Prostate gland (tissue), 2 donors: ENCODE measurements at regions not wholly inside any gene's neighbourhood (a gene's known extent, or its start where the extent isn't known, plus 50 kb on each side); places are given as distances from the start of the nearest gene placed in this dataset.

Experiments
- DNase-seq: peaks from one replicate; pipeline ENCODE4 v3.0.0-alpha.2; 2019; ENCODE audit warnings: low spot score
- H3K27ac ChIP-seq, 2 donors: fragments of 200-600 bp; sonication (generic); 2 replicates each; pipeline ENCODE4 v1.5.1; 2017 to 2019
- H3K27me3 ChIP-seq: fragments of 200-600 bp; sonication (generic); replicated peaks from 2 replicates; pipeline ENCODE4 v1.5.1; 2019; ENCODE audit not compliant: insufficient read depth
- H3K36me3 ChIP-seq, 2 donors: fragments of 200-600 bp; sonication (generic); 1 replicate in 1 of 2; 2 replicates in 1 of 2; pipeline versions ENCODE4 v1.5.1 to v1.8.1; 2017 to 2019
- H3K4me1 ChIP-seq: fragments of 200-600 bp; sonication (generic); replicated peaks from 2 replicates; pipeline ENCODE4 v1.5.1; 2019
- H3K4me3 ChIP-seq, 2 donors: fragments of 200-600 bp; sonication (generic); 2 replicates each; pipeline ENCODE4 v1.5.1; 2017 to 2019
- H3K9me3 ChIP-seq: fragments of 200-600 bp; sonication (generic); 2 replicates; pipeline ENCODE4 v1.5.1; 2017
- CTCF ChIP-seq, 4 experiments: fragments of 200-600 bp in 2 of 4; fragments of 450-650 bp in 2 of 4; sonication (generic) in 2 of 4; IDR thresholded peaks; 1 replicate in 3 of 4; 2 replicates in 1 of 4; pipeline ENCODE4 v1.5.1; 2016 to 2019; ENCODE audit warnings: antibody characterized with exemption in 4 of 4, mild to moderate bottlenecking in 2 of 4, moderate library complexity in 2 of 4
- POLR2A ChIP-seq: fragments of 450-650 bp; IDR thresholded peaks from one replicate; pipeline ENCODE4 v1.6.1; 2016; ENCODE audit warnings: antibody characterized with exemption, mild to moderate bottlenecking
- POLR2AphosphoS5 ChIP-seq: sonication (generic); formaldehyde crosslinking; IDR thresholded peaks from one replicate; pipeline ENCODE4 v1.6.1; 2017; ENCODE audit warnings: antibody characterized with exemption
- WGBS: methylation state at CpG from one replicate; pipeline ENCODE4 v1.1.5; 2018; 5-methylcytosine and 5-hydroxymethylcytosine counted together
- intact Hi-C: fragments of 100-400 bp; cut with DNase I; formaldehyde crosslinking; loops from one replicate; pipeline ENCODE4 v1.14.2; 2022

- TF ChIP-seq POLR2AphosphoS5 = no peak
- TF ChIP-seq POLR2A = no peak
- TF ChIP-seq CTCF (IDR thresholded peaks at IDR 0.05) = no peak
- H3K4me3 ChIP-seq = no peak overlapping the region
- no peak for DNase-seq
- WGBS = 96% methylated on average over 2 of the region's 2 CpGs
- intact Hi-C loops = no loop called here
- no peaks in the 10 kb centered on the region for H3K36me3 ChIP-seq
- no peak overlapping the region for H3K27ac ChIP-seq
- no peaks in the 10 kb centered on the region for H3K9me3 ChIP-seq
- H3K4me1 ChIP-seq = no peaks in the 10 kb centered on the region
- no peaks in the 10 kb centered on the region for H3K27me3 ChIP-seq
These were observed 162.6 kb downstream of the TM9SF2 start for GRCh38 chr13:99663908-99664307.

GRCh38 chr13:99663185-99663825, 162.0 kb downstream of the TM9SF2 start:
- intact Hi-C loops = no loop called here
- no peak for TF ChIP-seq CTCF (IDR thresholded peaks at IDR 0.05)
- no peak for TF ChIP-seq POLR2AphosphoS5
- no peak for TF ChIP-seq POLR2A
- Histone ChIP-seq H3K27me3 (no peaks in the 10 kb centered on the region), H3K4me1 (no peaks in the 10 kb centered on the region), H3K9me3 (no peaks in the 10 kb centered on the region), H3K4me3 (no peak overlapping the region), H3K27ac (no peak overlapping the region), H3K36me3 (no peaks in the 10 kb centered on the region)
- 91% methylated on average over 10 of the region's 10 CpGs for WGBS
- DNase-seq = no peak

- intact Hi-C loops = no loop called here
- no peak for DNase-seq
- TF ChIP-seq POLR2A (no peak), CTCF (IDR thresholded peaks at IDR 0.05) (no peak), POLR2AphosphoS5 (no peak)
- Histone ChIP-seq H3K27me3 (no peaks in the 10 kb centered on the region), H3K4me3 (no peak overlapping the region), H3K36me3 (no peaks in the 10 kb centered on the region), H3K4me1 (no peaks in the 10 kb centered on the region), H3K27ac (no peak overlapping the region), H3K9me3 (no peaks in the 10 kb centered on the region)
- 73% methylated on average over 3 of the region's 3 CpGs for WGBS
These were observed 161.4 kb downstream of the TM9SF2 start for GRCh38 chr13:99662678-99663077.

- Histone ChIP-seq H3K36me3 (no peaks in the 10 kb centered on the region), H3K4me3 (no peak overlapping the region), H3K27me3 (no peaks in the 10 kb centered on the region), H3K4me1 (no peaks in the 10 kb centered on the region), H3K9me3 (no peaks in the 10 kb centered on the region), H3K27ac (no peak overlapping the region)
- TF ChIP-seq POLR2AphosphoS5 (no peak), CTCF (IDR thresholded peaks at IDR 0.05) (no peak), POLR2A (no peak)
- DNase-seq = no peak
- intact Hi-C loops = no loop called here
- WGBS = 91% methylated on average over 3 of the region's 3 CpGs
These were observed 160.5 kb downstream of the TM9SF2 start for GRCh38 chr13:99661791-99662190.

GRCh38 chr13:99659866-99660554, 158.7 kb downstream of the TM9SF2 start:
- no peaks in the 10 kb centered on the region for H3K27me3 ChIP-seq
- no peaks in the 10 kb centered on the region for H3K9me3 ChIP-seq
- no peak overlapping the region for H3K27ac ChIP-seq
- intact Hi-C loops = loop anchor here (2.0 to 5.0 kb wide), 2 partner anchors 257 to 577 kb away; no protein-coding TSS in a partner anchor
- H3K4me3 ChIP-seq = no peak overlapping the region
- H3K36me3 ChIP-seq = no peaks in the 10 kb centered on the region
- DNase-seq = no peak
- no peak for TF ChIP-seq POLR2AphosphoS5
- TF ChIP-seq CTCF (IDR thresholded peaks at IDR 0.05) = no peak
- TF ChIP-seq POLR2A = no peak
- 87% methylated on average over 11 of the region's 11 CpGs for WGBS
- no peaks in the 10 kb centered on the region for H3K4me1 ChIP-seq
